Neural progenitor cell (in vitro differentiated cells): ENCODE measurements at regions not wholly inside any gene's neighbourhood (a gene's known extent, or its start where the extent isn't known, plus 50 kb on each side); places are given as distances from the start of the nearest gene placed in this dataset.

Source experiments
- CTCF ChIP-seq: fragments of 200-600 bp; sonication (generic); IDR thresholded peaks from 2 replicates; pipeline ENCODE4 v1.5.1; 2017; ENCODE audit warnings: antibody characterized with exemption, mild to moderate bottlenecking
- EZH2phosphoT487 ChIP-seq: fragments of 200-600 bp; sonication (generic); IDR thresholded peaks from 2 replicates; pipeline ENCODE4 v1.6.1; 2017; ENCODE audit warnings: antibody characterized with exemption

- TF ChIP-seq CTCF (no peak), EZH2phosphoT487 (no peak)
Measured at GRCh38 chr12:113667095-113667494, 195.4 kb upstream of the LHX5 start.
